H1 (cell line): ENCODE measurements at regions not wholly inside any gene's neighbourhood (a gene's known extent, or its start where the extent isn't known, plus 50 kb on each side); places are given as distances from the start of the nearest gene placed in this dataset.

Experiments
- CHD7 ChIP-seq: fragments of 300-600 bp; sonication (generic); IDR thresholded peaks from 2 replicates; pipeline ENCODE4 v1.7.1; 2012; ENCODE audit warnings: low read length, moderate library complexity, mild to moderate bottlenecking, inconsistent platforms; ENCODE audit not compliant: insufficient replicate concordance
- JUN ChIP-seq: IDR thresholded peaks from 2 replicates; pipeline ENCODE4 v1.6.1; 2011; ENCODE audit warnings: low read depth, mild to moderate bottlenecking, improper control_type of control experiment, low read length
- KDM5A ChIP-seq: fragments of 200-600 bp; IDR thresholded peaks from 2 replicates; pipeline ENCODE4 v1.7.1; 2012; ENCODE audit warnings: mild to moderate bottlenecking, low read length, inconsistent platforms, mixed read lengths
- POLR2AphosphoS5 ChIP-seq: IDR thresholded peaks from 2 replicates; pipeline ENCODE4 v1.6.1; 2011; ENCODE audit warnings: low read depth, low read length
- POU5F1 ChIP-seq: IDR thresholded peaks from 2 replicates; pipeline ENCODE4 v1.6.1; 2011; ENCODE audit warnings: low read depth, mild to moderate bottlenecking, low read length, moderate library complexity
- RAD21 ChIP-seq, 2 experiments: IDR thresholded peaks in 1 of 2; conservative IDR thresholded peaks in 1 of 2; 2 replicates each; pipeline ENCODE4 v1.6.1; 2011; ENCODE audit warnings: low read depth in 2 of 2, low read length in 2 of 2, improper control_type of control experiment in 1 of 2, inconsistent platforms in 1 of 2, mild to moderate bottlenecking in 1 of 2, moderate library complexity in 1 of 2
- SAP30 ChIP-seq: fragments of 300-600 bp; sonication (generic); IDR thresholded peaks from 2 replicates; pipeline ENCODE4 v1.7.1; 2012; ENCODE audit warnings: low read length, moderate library complexity, mild to moderate bottlenecking, inconsistent platforms; ENCODE audit not compliant: insufficient read depth, insufficient replicate concordance
- SRF ChIP-seq: IDR thresholded peaks from 2 replicates; pipeline ENCODE4 v1.6.1; 2011; ENCODE audit warnings: mild to moderate bottlenecking, low read depth, low read length, moderate library complexity
- TAF7 ChIP-seq: optimal IDR thresholded peaks from 2 replicates; pipeline ENCODE3; 2011; ENCODE audit warnings: low read depth, mild to moderate bottlenecking, inconsistent platforms, low read length, moderate library complexity, borderline replicate concordance
- TEAD4 ChIP-seq: IDR thresholded peaks from 2 replicates; pipeline ENCODE4 v1.6.1; 2012; ENCODE audit warnings: low read depth, low read length, inconsistent platforms, mixed read lengths

DNA sequence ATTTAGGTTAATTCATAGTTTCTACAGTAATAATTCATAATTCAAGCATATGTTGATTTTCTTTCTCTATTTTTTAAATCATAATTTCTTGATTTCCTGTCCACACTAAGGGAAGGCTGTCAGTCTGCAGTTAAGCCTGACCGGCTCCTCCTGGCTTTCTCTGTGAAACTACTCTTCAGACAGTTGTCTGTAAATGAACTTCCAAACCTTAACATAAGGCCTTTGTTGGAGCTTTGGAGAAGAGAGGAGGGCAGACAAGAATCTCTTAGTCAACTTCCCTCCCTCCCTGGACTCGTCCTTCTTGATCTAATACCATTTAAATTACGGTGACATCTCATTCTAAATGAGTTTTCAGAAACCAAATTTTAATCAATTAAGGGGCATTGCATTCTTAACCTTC is 404.1 kb upstream of the ST6GAL2 start (continued):
- TF ChIP-seq CHD7, result no peak
- no peak for TF ChIP-seq POLR2AphosphoS5
- TF ChIP-seq TEAD4, result no peak
- no peak for TF ChIP-seq KDM5A
- no peak for TF ChIP-seq TAF7
- TF ChIP-seq POU5F1, result no peak
- TF ChIP-seq SRF, result no peak
- TF ChIP-seq SAP30, result no peak
- no peak for TF ChIP-seq RAD21 (IDR thresholded peaks at IDR 0.05 in 1 of 2, conservative IDR thresholded peaks at IDR 0.05 in 1 of 2; ENCODE audit: low read depth in 2 of 2, low read length in 2 of 2)
- no peak for TF ChIP-seq JUN
- TF ChIP-seq, all 59 proteins: peak for 0
